ENCODE measurements at regions not wholly inside any gene's neighbourhood (a gene's known extent, or its start where the extent isn't known, plus 50 kb on each side); places are given as distances from the start of the nearest gene placed in this dataset.

DNA sequence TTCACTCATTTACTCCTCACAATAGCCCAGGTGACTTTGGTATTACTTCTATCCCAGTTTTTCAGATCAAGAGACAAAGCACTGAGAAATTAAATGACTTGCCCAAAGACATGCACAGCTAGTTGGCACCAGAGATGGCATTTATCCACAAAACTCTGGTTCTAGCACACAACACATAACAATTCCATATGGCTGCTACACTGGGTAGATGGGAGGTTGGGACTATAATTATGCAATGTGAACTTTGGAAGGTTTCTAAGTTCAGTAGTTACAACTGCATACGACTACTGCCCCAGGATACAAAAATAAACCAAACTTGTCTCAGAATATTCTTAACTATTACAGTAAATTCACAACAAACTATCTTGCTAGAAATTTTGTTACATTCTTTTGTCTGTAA is 54.2 kb upstream of the MLIP start:
- Histone ChIP-seq H3K4me1 (ENCODE audit: control insufficient read depth, insufficient read depth, low read length, poor library complexity, severe bottlenecking) (peaks cover 18% of the 10 kb centered on the region), H3K27ac (ENCODE audit: low read depth, low read length, severe bottlenecking) (no peak overlapping the region), H3K36me3 (ENCODE audit: control insufficient read depth, insufficient read depth, low read length) (no peaks in the 10 kb centered on the region), H3K4me3 (ENCODE audit: extremely low read depth, insufficient read depth, low read length, poor library complexity, severe bottlenecking) (no peak overlapping the region), H3K9me3 (ENCODE audit: control insufficient read depth, low read length) (no peaks in the 10 kb centered on the region)
- WGBS, 2 experiments (ENCODE audit: insufficient coverage in 2 of 2) = no CpG with 5 or more reads among the region's 1 CpG

DNA sequence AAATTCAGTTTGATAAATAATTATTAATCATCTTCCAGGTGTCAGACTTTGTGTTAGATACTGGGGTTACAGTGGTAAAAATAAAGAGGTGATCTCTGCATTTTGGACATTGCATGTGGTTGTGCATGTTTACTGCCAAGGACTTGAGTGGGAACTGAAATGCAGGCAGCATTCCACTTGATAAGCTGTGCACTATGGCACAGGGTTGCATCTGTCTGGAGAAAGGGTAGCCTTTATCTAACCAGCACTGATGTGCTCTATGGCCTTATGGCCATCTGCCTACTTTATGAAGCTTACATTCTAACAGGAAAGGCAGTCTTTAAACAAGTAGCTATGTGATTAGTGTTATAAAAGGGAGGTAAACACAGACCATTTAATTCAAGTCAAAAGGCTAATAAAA is 53.0 kb upstream of the MLIP start:
- H3K4me3 ChIP-seq (ENCODE audit: extremely low read depth, insufficient read depth, low read length, poor library complexity, severe bottlenecking) = no peak overlapping the region
- no peak overlapping the region for H3K27ac ChIP-seq (ENCODE audit: low read depth, low read length, severe bottlenecking)
- H3K9me3 ChIP-seq (ENCODE audit: control insufficient read depth, low read length) = no peaks in the 10 kb centered on the region
- H3K4me1 ChIP-seq (ENCODE audit: control insufficient read depth, insufficient read depth, low read length, poor library complexity, severe bottlenecking) = peaks cover 18% of the 10 kb centered on the region
- no peaks in the 10 kb centered on the region for H3K36me3 ChIP-seq (ENCODE audit: control insufficient read depth, insufficient read depth, low read length)

DNA sequence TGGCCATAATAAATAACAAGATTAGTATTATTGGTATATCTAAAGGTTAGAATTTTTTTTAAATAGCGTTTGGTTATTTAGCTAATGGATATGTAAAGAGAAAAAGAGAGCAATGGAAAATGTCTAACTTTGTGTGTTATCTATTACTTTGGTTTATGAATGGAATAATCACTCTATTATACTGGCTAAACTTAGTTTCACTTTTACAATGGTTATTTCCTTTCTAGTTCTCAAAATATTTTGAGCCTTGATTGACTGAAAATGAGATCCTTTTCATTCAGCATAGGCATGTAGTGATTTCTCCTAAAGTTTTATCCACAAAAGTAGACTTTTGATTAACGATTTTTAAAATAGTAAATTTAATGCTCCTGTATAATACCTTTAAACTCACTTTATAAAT is 51.6 kb upstream of the MLIP start:
- Histone ChIP-seq H3K4me3 (ENCODE audit: extremely low read depth, insufficient read depth, low read length, poor library complexity, severe bottlenecking) (no peak overlapping the region), H3K27ac (ENCODE audit: low read depth, low read length, severe bottlenecking) (no peak overlapping the region), H3K9me3 (ENCODE audit: control insufficient read depth, low read length) (no peaks in the 10 kb centered on the region), H3K36me3 (ENCODE audit: control insufficient read depth, insufficient read depth, low read length) (no peaks in the 10 kb centered on the region), H3K4me1 (ENCODE audit: control insufficient read depth, insufficient read depth, low read length, poor library complexity, severe bottlenecking) (peaks cover 13% of the 10 kb centered on the region)
- WGBS, 2 experiments (ENCODE audit: insufficient coverage in 2 of 2) = no CpG with 5 or more reads among the region's 2 CpGs

DNA sequence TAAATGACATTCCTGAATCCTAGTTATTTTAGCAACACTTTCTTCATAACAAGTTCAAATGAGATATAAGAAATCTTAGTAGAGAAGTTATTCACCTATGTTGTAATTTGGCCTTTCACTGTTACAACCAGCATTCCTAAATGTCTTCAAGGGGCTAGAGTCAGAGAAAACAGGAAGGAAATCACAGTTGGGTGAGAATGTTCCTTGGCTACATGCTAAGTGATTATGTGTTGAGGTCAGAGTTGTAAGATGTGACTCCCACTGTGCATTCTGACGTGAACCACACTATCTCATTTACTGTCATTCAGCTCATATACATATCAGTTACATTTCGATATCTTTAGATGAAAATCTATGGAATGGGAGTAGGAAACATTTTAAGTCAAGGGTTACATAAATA is 51.0 kb upstream of the MLIP start:
- WGBS, 2 experiments (ENCODE audit: insufficient coverage in 2 of 2) = no CpG with 5 or more reads among the region's 2 CpGs
- H3K4me1 ChIP-seq (ENCODE audit: control insufficient read depth, insufficient read depth, low read length, poor library complexity, severe bottlenecking) = peaks cover 13% of the 10 kb centered on the region
- H3K9me3 ChIP-seq (ENCODE audit: control insufficient read depth, low read length) = no peaks in the 10 kb centered on the region
- no peak overlapping the region for H3K4me3 ChIP-seq (ENCODE audit: extremely low read depth, insufficient read depth, low read length, poor library complexity, severe bottlenecking)
- peak overlapping the region; percentile 30 for H3K27ac ChIP-seq (ENCODE audit: low read depth, low read length, severe bottlenecking)
- no peaks in the 10 kb centered on the region for H3K36me3 ChIP-seq (ENCODE audit: control insufficient read depth, insufficient read depth, low read length)

Measured in mesodermal cell (in vitro differentiated cells).